Mesendoderm (in vitro differentiated cells): ENCODE measurements at regions not wholly inside any gene's neighbourhood (a gene's known extent, or its start where the extent isn't known, plus 50 kb on each side); places are given as distances from the start of the nearest gene placed in this dataset.
A peak's percentile ranks its signal among the peaks of the same experiment; 100 is the strongest.

Experiments
- DNase-seq: peaks from one replicate; pipeline ENCODE4 v3.0.0; 2013
- H2AK5ac ChIP-seq: 2 replicates; pipeline ENCODE4 v1.6.1; 2013; ENCODE audit warnings: low read length, inconsistent platforms
- H2BK120ac ChIP-seq: 2 replicates; pipeline ENCODE4 v1.6.1; 2013; ENCODE audit warnings: low read depth, mild to moderate bottlenecking, low read length, moderate library complexity, mixed read lengths
- H2BK15ac ChIP-seq: replicated peaks from 2 replicates; pipeline ENCODE4 v1.6.1; 2013; ENCODE audit warnings: low read depth, mild to moderate bottlenecking, moderate library complexity
- H2BK5ac ChIP-seq: 2 replicates; pipeline ENCODE4 v1.6.1; 2013; ENCODE audit warnings: low read length, inconsistent platforms
- H3K18ac ChIP-seq: 2 replicates; pipeline ENCODE4 v1.6.1; 2013; ENCODE audit warnings: mild to moderate bottlenecking, low read length, mixed read lengths
- H3K23ac ChIP-seq: one replicate; pipeline ENCODE4 v1.6.1; 2013; ENCODE audit warnings: low read length
- H3K27ac ChIP-seq: 2 replicates; pipeline ENCODE4 v1.5.1; 2013; ENCODE audit warnings: low read depth, mild to moderate bottlenecking, inconsistent platforms, low read length, moderate library complexity
- H3K27me3 ChIP-seq: 2 replicates; pipeline ENCODE4 v1.6.1; 2013; ENCODE audit warnings: low read length, control low read depth, mild to moderate bottlenecking, inconsistent platforms; ENCODE audit not compliant: insufficient read depth, poor library complexity
- H3K36me3 ChIP-seq: 2 replicates; pipeline ENCODE4 v1.6.1; 2013; ENCODE audit warnings: low read length, inconsistent platforms; ENCODE audit not compliant: control insufficient read depth, insufficient read depth
- H3K4ac ChIP-seq: one replicate; pipeline ENCODE4 v1.6.1; 2013; ENCODE audit warnings: low read depth, mild to moderate bottlenecking, low read length, moderate library complexity
- H3K4me1 ChIP-seq: 2 replicates; pipeline ENCODE4 v1.6.1; 2013; ENCODE audit warnings: low read depth, low read length, inconsistent platforms; ENCODE audit not compliant: control insufficient read depth
- H3K4me2 ChIP-seq: 2 replicates; pipeline ENCODE4 v1.6.1; 2013; ENCODE audit warnings: low read length
- H3K4me3 ChIP-seq: 2 replicates; pipeline ENCODE4 v1.5.1; 2013; ENCODE audit warnings: mild to moderate bottlenecking, low read length
- H3K56ac ChIP-seq: one replicate; pipeline ENCODE4 v1.6.1; 2013; ENCODE audit warnings: low read length
- H3K79me1 ChIP-seq: 2 replicates; pipeline ENCODE4 v1.6.1; 2013; ENCODE audit warnings: low read length, inconsistent platforms
- H3K79me2 ChIP-seq: 2 replicates; pipeline ENCODE4 v1.6.1; 2013; ENCODE audit warnings: mild to moderate bottlenecking, low read length; ENCODE audit not compliant: control insufficient read depth, insufficient read depth
- H3K9ac ChIP-seq: 2 replicates; pipeline ENCODE4 v1.6.1; 2013; ENCODE audit warnings: low read length, inconsistent platforms
- H4K5ac ChIP-seq: one replicate; pipeline ENCODE4 v1.6.1; 2013; ENCODE audit warnings: low read length
- H4K8ac ChIP-seq: one replicate; pipeline ENCODE4 v1.6.1; 2013; ENCODE audit warnings: low read depth, mild to moderate bottlenecking, control low read depth, low read length, moderate library complexity
- WGBS: extraction: QIAGEN DNeasy Blood & Tissue Kit; methylation state at CpG from one replicate; pipeline ENCODE4 v1.1.7; 2013; ENCODE audit warnings: low lambda C conversion rate, missing lambda C conversion rate; ENCODE audit not compliant: insufficient coverage; ENCODE audit errors: extremely low coverage; 5-methylcytosine and 5-hydroxymethylcytosine counted together

DNA sequence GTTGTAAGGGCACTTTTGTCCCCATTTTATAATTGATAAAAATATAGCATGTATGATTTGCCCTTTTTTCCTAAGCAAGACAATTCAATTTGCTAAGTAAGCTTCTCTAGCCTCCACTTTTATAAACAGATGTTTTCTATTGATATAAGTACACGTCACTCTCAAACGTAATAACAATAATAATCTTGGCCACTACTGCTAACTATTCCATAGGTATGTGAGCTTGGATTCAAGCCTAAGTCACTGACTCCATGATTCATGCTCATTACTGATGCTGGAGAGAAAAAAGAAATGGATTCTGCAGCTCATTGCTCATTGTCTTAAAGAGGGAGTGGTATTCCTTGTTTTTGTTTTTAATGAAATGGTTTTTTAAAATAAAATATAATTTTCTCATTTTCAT lies 661.0 kb downstream of the GALC start:
- H3K4ac ChIP-seq: no peak overlapping the region
- no peak overlapping the region for H4K5ac ChIP-seq
- no peak overlapping the region for H3K56ac ChIP-seq
- no peaks in the 10 kb centered on the region for H3K79me2 ChIP-seq
- no peak overlapping the region for H3K9ac ChIP-seq
- no peak overlapping the region for H2BK5ac ChIP-seq
- H2AK5ac ChIP-seq: no peak overlapping the region
- no peak overlapping the region for H3K4me2 ChIP-seq
- H4K8ac ChIP-seq: no peak overlapping the region
- H3K4me3 ChIP-seq: no peak overlapping the region
- no peak overlapping the region for H3K23ac ChIP-seq
- WGBS: 100% methylated on average over 2 of the region's 2 CpGs
- no peak overlapping the region for H2BK120ac ChIP-seq
- no peak overlapping the region for H3K27ac ChIP-seq
- no peak overlapping the region for H3K18ac ChIP-seq
- H3K27me3 ChIP-seq: no peaks in the 10 kb centered on the region
- no peak overlapping the region for H2BK15ac ChIP-seq
- no peaks in the 10 kb centered on the region for H3K79me1 ChIP-seq
- no peak for DNase-seq
- H3K36me3 ChIP-seq: no peaks in the 10 kb centered on the region
- no peaks in the 10 kb centered on the region for H3K4me1 ChIP-seq

DNA sequence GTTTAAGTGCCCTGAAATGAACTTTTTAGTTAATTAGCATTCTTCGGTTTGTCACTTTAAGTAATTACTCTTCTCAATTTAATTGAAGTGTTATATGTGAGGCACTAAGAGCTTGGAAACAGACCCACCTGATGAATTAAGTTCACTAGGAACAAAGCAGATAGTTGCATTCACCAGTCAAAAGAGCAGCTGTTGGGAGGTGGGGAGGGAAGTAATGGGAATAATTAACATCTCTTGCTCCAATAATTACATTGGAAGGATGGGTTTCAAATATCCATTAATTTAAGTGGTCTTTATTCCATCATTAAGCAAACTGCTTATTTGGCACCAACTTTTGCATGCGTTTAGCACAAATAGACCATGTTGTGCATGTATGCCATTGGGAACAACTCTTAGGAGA lies 667.2 kb downstream of the GALC start:
- Histone ChIP-seq H3K36me3 (no peaks in the 10 kb centered on the region), H3K9ac (no peak overlapping the region), H3K27ac (no peak overlapping the region), H3K4me3 (no peak overlapping the region), H2AK5ac (no peak overlapping the region), H3K23ac (no peak overlapping the region), H3K4me2 (no peak overlapping the region), H3K79me2 (no peaks in the 10 kb centered on the region), H3K56ac (no peak overlapping the region), H4K5ac (no peak overlapping the region), H2BK5ac (no peak overlapping the region), H2BK120ac (no peak overlapping the region), H3K18ac (no peak overlapping the region), H2BK15ac (no peak overlapping the region), H3K79me1 (no peaks in the 10 kb centered on the region), H3K27me3 (no peaks in the 10 kb centered on the region), H4K8ac (no peak overlapping the region), H3K4ac (no peak overlapping the region), H3K4me1 (no peaks in the 10 kb centered on the region)
- WGBS: no CpG with 5 or more reads among the region's 2 CpGs
- DNase-seq: no peak

DNA sequence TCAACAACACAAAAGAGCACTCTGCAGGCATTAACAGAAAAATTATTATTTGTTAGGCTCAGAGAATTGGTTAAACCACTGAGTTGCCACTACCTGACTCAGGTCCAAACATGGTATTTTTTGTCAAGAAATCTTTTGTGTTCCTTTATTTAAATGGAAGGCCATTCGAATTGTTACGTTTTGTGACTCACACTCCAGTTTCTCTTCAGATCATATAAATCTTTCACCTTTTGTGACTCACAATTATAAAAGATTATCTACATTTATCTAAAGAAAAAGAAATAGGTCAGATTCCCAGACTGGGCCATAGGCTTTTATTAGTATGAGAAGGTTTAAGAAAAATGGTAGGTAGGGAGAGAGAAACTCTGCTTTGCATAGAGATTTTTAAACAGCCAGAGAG lies 669.8 kb downstream of the GALC start:
- Histone ChIP-seq H3K4me2 (no peak overlapping the region), H3K27me3 (no peaks in the 10 kb centered on the region), H2BK15ac (no peak overlapping the region), H3K4me3 (no peak overlapping the region), H3K79me2 (no peaks in the 10 kb centered on the region), H3K4ac (no peak overlapping the region), H3K27ac (no peak overlapping the region), H4K8ac (no peak overlapping the region), H3K36me3 (no peaks in the 10 kb centered on the region), H3K4me1 (no peaks in the 10 kb centered on the region), H3K9ac (no peak overlapping the region), H2BK120ac (no peak overlapping the region), H3K23ac (no peak overlapping the region), H2AK5ac (no peak overlapping the region), H2BK5ac (no peak overlapping the region), H3K79me1 (no peaks in the 10 kb centered on the region), H3K18ac (no peak overlapping the region), H4K5ac (no peak overlapping the region), H3K56ac (no peak overlapping the region)
- no CpG with 5 or more reads among the region's 2 CpGs for WGBS
- DNase-seq: no peak

DNA sequence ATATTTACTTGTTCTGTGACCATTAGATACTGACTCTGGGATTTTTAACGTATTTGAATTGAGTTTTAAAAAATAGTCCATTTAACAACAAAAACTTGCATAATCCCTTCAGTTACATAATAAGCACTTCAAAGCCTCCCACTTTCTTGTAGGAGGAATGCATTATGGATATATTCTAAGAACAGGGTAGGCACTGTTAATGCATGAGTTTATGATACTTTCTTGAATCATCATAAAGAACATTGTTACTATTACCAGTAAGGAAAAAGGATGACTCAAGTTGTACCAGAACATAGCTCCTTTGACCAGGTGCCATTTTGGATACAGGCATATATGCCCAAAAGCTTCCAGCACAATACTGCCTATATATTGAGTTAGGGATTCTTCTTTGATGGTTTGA lies 671.4 kb downstream of the GALC start:
- Histone ChIP-seq H3K9ac (no peak overlapping the region), H3K4ac (no peak overlapping the region), H3K36me3 (no peaks in the 10 kb centered on the region), H3K79me2 (no peaks in the 10 kb centered on the region), H2AK5ac (no peak overlapping the region), H3K4me1 (no peaks in the 10 kb centered on the region), H3K18ac (no peak overlapping the region), H3K4me3 (no peak overlapping the region), H3K79me1 (no peaks in the 10 kb centered on the region), H3K27me3 (no peaks in the 10 kb centered on the region), H2BK120ac (no peak overlapping the region), H2BK5ac (no peak overlapping the region), H3K27ac (no peak overlapping the region), H2BK15ac (no peak overlapping the region), H3K23ac (no peak overlapping the region), H4K8ac (no peak overlapping the region), H3K56ac (no peak overlapping the region), H4K5ac (no peak overlapping the region), H3K4me2 (no peak overlapping the region)
- WGBS: no CpG with 5 or more reads among the region's 1 CpG
- no peak for DNase-seq

DNA sequence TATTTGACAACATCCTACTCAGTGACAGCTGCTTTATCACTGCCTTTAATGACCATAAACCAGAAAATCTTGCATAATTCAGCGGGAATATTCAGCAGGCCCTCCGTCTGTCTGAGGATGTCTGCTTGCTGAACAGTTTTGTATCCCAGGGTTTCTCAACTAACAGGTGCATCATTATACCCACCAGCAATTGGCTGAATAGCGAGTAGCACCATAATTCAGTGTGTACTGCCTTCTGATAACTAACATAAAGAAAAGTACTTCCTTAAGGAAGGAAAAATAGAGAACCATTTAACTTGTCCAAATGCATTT lies 680.1 kb downstream of the GALC start:
- H3K79me1 ChIP-seq: no peaks in the 10 kb centered on the region
- H3K9ac ChIP-seq: no peak overlapping the region
- no peaks in the 10 kb centered on the region for H3K4me1 ChIP-seq
- H2BK15ac ChIP-seq: no peak overlapping the region
- no peak overlapping the region for H4K8ac ChIP-seq
- no peak overlapping the region for H2BK5ac ChIP-seq
- no peak overlapping the region for H3K4me3 ChIP-seq
- no peak overlapping the region for H4K5ac ChIP-seq
- H3K23ac ChIP-seq: no peak overlapping the region
- H2AK5ac ChIP-seq: no peak overlapping the region
- no peaks in the 10 kb centered on the region for H3K27me3 ChIP-seq
- H3K36me3 ChIP-seq: no peaks in the 10 kb centered on the region
- H2BK120ac ChIP-seq: no peak overlapping the region
- no peak for DNase-seq
- H3K4ac ChIP-seq: no peak overlapping the region
- no peaks in the 10 kb centered on the region for H3K79me2 ChIP-seq
- no peak overlapping the region for H3K18ac ChIP-seq
- H3K4me2 ChIP-seq: no peak overlapping the region
- no peak overlapping the region for H3K27ac ChIP-seq
- H3K56ac ChIP-seq: no peak overlapping the region
- WGBS: no CpG with 5 or more reads among the region's 3 CpGs

DNA sequence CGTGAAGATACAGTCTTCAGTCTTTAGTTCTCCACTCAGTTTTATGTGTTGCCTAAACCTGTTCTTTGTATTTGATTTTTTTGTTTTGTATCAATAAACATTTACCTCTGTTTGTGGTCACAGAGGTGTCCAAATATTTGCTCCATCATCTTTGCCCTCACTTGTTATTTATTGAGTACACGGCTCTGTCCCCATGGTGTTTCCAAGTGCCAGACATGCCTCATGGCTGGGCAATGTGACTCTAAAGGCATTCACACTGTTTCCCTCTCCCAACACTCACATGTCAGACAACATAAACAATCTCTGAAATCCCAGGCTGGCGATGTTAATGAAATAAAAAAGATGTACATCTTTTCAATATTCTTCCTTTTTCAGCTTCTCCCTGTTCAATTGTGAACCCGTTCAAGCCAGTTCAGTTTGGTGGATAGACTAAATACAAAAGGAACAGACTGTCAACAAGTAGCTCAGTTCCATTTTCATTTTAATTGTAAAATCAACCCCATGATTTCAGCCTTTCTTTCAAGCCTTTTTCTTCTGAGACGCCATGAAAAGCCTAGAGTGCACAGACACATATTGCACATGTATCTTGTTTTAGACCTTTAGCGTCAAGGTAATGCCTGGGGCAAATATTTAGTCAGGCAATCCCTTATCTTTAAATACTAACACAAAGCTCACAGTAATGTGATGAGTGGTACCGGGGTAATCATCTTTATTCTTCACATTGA lies 680.7 kb downstream of the GALC start:
- Histone ChIP-seq H2BK15ac (no peak overlapping the region), H2BK120ac (no peak overlapping the region), H3K4me1 (no peaks in the 10 kb centered on the region), H2AK5ac (no peak overlapping the region), H3K79me2 (no peaks in the 10 kb centered on the region), H3K4me2 (no peak overlapping the region), H3K9ac (no peak overlapping the region), H3K56ac (no peak overlapping the region), H3K27me3 (no peaks in the 10 kb centered on the region), H3K18ac (no peak overlapping the region), H3K23ac (no peak overlapping the region), H3K36me3 (no peaks in the 10 kb centered on the region), H3K4me3 (no peak overlapping the region), H3K4ac (no peak overlapping the region), H3K79me1 (no peaks in the 10 kb centered on the region), H2BK5ac (no peak overlapping the region), H4K8ac (no peak overlapping the region), H4K5ac (no peak overlapping the region), H3K27ac (no peak overlapping the region)
- DNase-seq: peak; percentile 18
- WGBS: no CpG with 5 or more reads among the region's 7 CpGs
